Mesenchymal stem cell (in vitro differentiated cells and primary cell): ENCODE measurements at regions not wholly inside any gene's neighbourhood (a gene's known extent, or its start where the extent isn't known, plus 50 kb on each side); places are given as distances from the start of the nearest gene placed in this dataset.

Source experiments
- DNase-seq: peaks from one replicate; pipeline ENCODE4 v3.0.0-alpha.2; 2013
- H2AFZ ChIP-seq: one replicate; pipeline ENCODE4 v1.6.1; 2013; ENCODE audit warnings: low read depth, mild to moderate bottlenecking, control low read depth, inconsistent platforms, low read length, moderate library complexity
- H2AK5ac ChIP-seq: 2 replicates; pipeline ENCODE4 v1.6.1; 2013; ENCODE audit warnings: low read length, moderate library complexity, mild to moderate bottlenecking, inconsistent platforms; ENCODE audit not compliant: severe bottlenecking
- H2BK120ac ChIP-seq: one replicate; pipeline ENCODE4 v1.6.1; 2013; ENCODE audit warnings: low read depth, mild to moderate bottlenecking, inconsistent platforms, low read length, moderate library complexity
- H2BK12ac ChIP-seq, 2 experiments: one replicate each; pipeline ENCODE4 v1.6.1; 2013; ENCODE audit warnings: inconsistent platforms in 2 of 2, low read length in 2 of 2, mild to moderate bottlenecking in 2 of 2, moderate library complexity in 2 of 2, control low read depth in 1 of 2
- H2BK15ac ChIP-seq: one replicate; pipeline ENCODE4 v1.6.1; 2013; ENCODE audit warnings: mild to moderate bottlenecking, low read depth, inconsistent platforms; ENCODE audit not compliant: poor library complexity, severe bottlenecking
- H2BK5ac ChIP-seq: 2 replicates; pipeline ENCODE4 v1.6.1; 2013; ENCODE audit warnings: low read depth, mild to moderate bottlenecking, low read length, control low read depth, inconsistent platforms; ENCODE audit not compliant: poor library complexity, severe bottlenecking
- H3K14ac ChIP-seq, 2 experiments: one replicate each; pipeline ENCODE4 v1.6.1; 2013; ENCODE audit warnings: inconsistent platforms in 2 of 2, low read length in 2 of 2, control low read depth in 1 of 2, mild to moderate bottlenecking in 1 of 2, moderate library complexity in 1 of 2
- H3K18ac ChIP-seq, 2 experiments: one replicate each; pipeline ENCODE4 v1.6.1; 2013; ENCODE audit warnings: inconsistent platforms in 2 of 2, low read length in 2 of 2, control low read depth in 1 of 2, low read depth in 1 of 2, mild to moderate bottlenecking in 1 of 2
- H3K23ac ChIP-seq, 2 experiments: one replicate each; pipeline ENCODE4 v1.6.1; 2013; ENCODE audit warnings: inconsistent platforms in 2 of 2, low read length in 2 of 2, mild to moderate bottlenecking in 2 of 2, moderate library complexity in 2 of 2, control low read depth in 1 of 2
- H3K27ac ChIP-seq: 2 replicates; pipeline ENCODE4 v1.5.1; 2013; ENCODE audit warnings: mild to moderate bottlenecking, moderate library complexity, low read length, control low read depth, inconsistent platforms; ENCODE audit not compliant: poor library complexity, severe bottlenecking
- H3K27me3 ChIP-seq, 2 experiments: 2 replicates each; pipeline versions ENCODE4 v1.6.1 to v1.7.0; 2013; ENCODE audit warnings: low read length in 2 of 2, mild to moderate bottlenecking in 2 of 2, moderate library complexity in 2 of 2, control low read depth in 1 of 2, inconsistent platforms in 1 of 2; ENCODE audit not compliant: control insufficient read depth in 1 of 2, insufficient read depth in 1 of 2
- H3K36me3 ChIP-seq, 2 experiments: 2 replicates each; pipeline versions ENCODE4 v1.6.1 to v1.7.0; 2013; ENCODE audit warnings: low read length in 2 of 2, control low read depth in 1 of 2, inconsistent platforms in 1 of 2, low read depth in 1 of 2, mild to moderate bottlenecking in 1 of 2; ENCODE audit not compliant: insufficient read depth in 2 of 2, control insufficient read depth in 1 of 2
- H3K4ac ChIP-seq, 2 experiments: one replicate each; pipeline ENCODE4 v1.6.1; 2013; ENCODE audit warnings: inconsistent platforms in 2 of 2, low read length in 2 of 2, mild to moderate bottlenecking in 2 of 2, moderate library complexity in 2 of 2, control low read depth in 1 of 2, low read depth in 1 of 2
- H3K4me1 ChIP-seq: 2 replicates; pipeline ENCODE4 v1.6.1; 2013; ENCODE audit warnings: low read depth, low read length, control low read depth; ENCODE audit not compliant: control insufficient read depth, insufficient read depth
- H3K4me2 ChIP-seq: 2 replicates; pipeline ENCODE4 v1.6.1; 2013; ENCODE audit warnings: low read length, mild to moderate bottlenecking, inconsistent platforms; ENCODE audit not compliant: poor library complexity, severe bottlenecking
- H3K4me3 ChIP-seq, 2 experiments: 2 replicates each; pipeline versions ENCODE4 v1.5.1 to v1.7.0; 2013; ENCODE audit warnings: low read length in 2 of 2, mild to moderate bottlenecking in 2 of 2, control low read depth in 1 of 2, low read depth in 1 of 2; ENCODE audit not compliant: insufficient read depth in 1 of 2
- H3K79me1 ChIP-seq: replicated peaks from 2 replicates; pipeline ENCODE4 v1.6.1; 2013; ENCODE audit warnings: mild to moderate bottlenecking, control low read depth, low read length, inconsistent platforms; ENCODE audit not compliant: poor library complexity, severe bottlenecking
- H3K9ac ChIP-seq: 2 replicates; pipeline ENCODE4 v1.7.0; 2013; ENCODE audit warnings: mild to moderate bottlenecking, low read length, moderate library complexity
- H3K9me3 ChIP-seq: 2 replicates; pipeline ENCODE4 v1.7.0; 2013; ENCODE audit warnings: mild to moderate bottlenecking, low read length; ENCODE audit not compliant: control insufficient read depth
- H4K8ac ChIP-seq: one replicate; pipeline ENCODE4 v1.6.1; 2013; ENCODE audit warnings: inconsistent platforms, mild to moderate bottlenecking, low read length, moderate library complexity
- H4K91ac ChIP-seq: one replicate; pipeline ENCODE4 v1.6.1; 2013; ENCODE audit warnings: mild to moderate bottlenecking, low read length, inconsistent platforms
- WGBS: methylation state at CpG from one replicate; pipeline ENCODE4 v1.1.7; 2013; ENCODE audit warnings: mixed read lengths; 5-methylcytosine and 5-hydroxymethylcytosine counted together

DNA sequence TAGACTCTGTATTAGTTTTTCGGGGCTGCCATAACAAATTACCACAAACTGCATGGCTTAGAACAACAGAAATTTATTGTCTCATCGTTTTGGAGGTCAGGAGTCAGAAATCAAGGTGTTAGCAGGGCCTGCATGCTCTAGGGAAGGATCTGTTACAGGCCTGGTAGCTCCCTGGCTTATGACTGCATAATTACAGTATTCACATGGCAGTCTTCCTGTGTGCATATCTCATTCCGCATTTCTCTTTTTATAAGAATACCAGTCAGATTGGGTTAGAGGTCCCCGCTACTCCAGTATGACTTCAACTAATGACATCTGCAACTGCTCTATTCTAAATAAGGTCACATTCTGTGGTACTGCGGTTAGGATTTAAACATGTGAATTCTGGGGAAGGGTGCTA lies 59.3 kb upstream of the SLC2A12 start:
- H3K79me1 ChIP-seq: no peaks in the 10 kb centered on the region
- H3K4me2 ChIP-seq: no peak overlapping the region
- no peak overlapping the region for H3K27ac ChIP-seq
- no peak overlapping the region for H3K9ac ChIP-seq
- no peak overlapping the region for H3K4ac ChIP-seq
- H3K27me3 ChIP-seq: peaks cover 0 to 6% of the 10 kb centered on the region in 2 experiments
- H2BK5ac ChIP-seq: no peak overlapping the region
- H4K91ac ChIP-seq: no peak overlapping the region
- H2AFZ ChIP-seq: no peak overlapping the region
- no peak overlapping the region for H2AK5ac ChIP-seq
- no peak overlapping the region for H3K14ac ChIP-seq
- H2BK120ac ChIP-seq: no peak overlapping the region
- 97% methylated on average over 4 of the region's 5 CpGs for WGBS
- H3K4me3 ChIP-seq: no peak overlapping the region
- no peak for DNase-seq
- no peaks in the 10 kb centered on the region for H3K9me3 ChIP-seq
- no peak overlapping the region for H4K8ac ChIP-seq
- no peak overlapping the region for H2BK15ac ChIP-seq
- H3K4me1 ChIP-seq: peaks cover 1% of the 10 kb centered on the region
- H2BK12ac ChIP-seq: no peak overlapping the region
- H3K36me3 ChIP-seq: no peaks in the 10 kb centered on the region
- H3K23ac ChIP-seq: no peak overlapping the region
- H3K18ac ChIP-seq: no peak overlapping the region

DNA sequence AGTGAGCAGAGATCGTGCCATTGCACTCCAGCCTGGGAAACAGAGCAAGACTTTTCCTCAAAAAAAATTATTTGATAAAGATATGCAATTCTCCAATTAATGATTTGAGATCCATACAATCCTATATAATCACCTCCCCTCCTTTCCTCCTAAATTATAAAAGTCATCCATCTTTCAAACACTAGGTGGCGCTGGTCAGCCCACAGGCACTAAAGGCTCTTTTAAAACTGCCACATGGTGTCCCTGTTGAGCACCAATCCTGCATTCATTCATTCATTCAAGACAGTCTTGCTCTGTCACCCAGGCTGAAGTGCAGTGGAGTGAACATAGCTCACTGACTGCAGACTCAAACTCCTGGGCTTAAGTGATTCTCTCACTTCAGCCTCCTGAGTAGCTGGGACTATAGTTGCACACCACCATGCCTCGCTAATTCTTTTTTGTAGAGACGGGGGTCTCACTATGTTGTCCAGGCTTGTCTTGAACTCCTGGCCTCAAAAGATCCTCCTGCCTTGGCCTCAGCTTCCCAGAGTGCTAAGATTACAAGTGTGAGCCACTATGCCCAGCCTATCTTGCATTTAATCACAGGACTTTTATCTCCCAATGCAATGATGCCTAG lies 58.7 kb upstream of the SLC2A12 start:
- H2BK12ac ChIP-seq: no peak overlapping the region
- no peak overlapping the region for H4K8ac ChIP-seq
- no peak overlapping the region for H3K27ac ChIP-seq
- peak; percentile 70 for DNase-seq
- no peaks in the 10 kb centered on the region for H3K36me3 ChIP-seq
- 67% methylated on average over 3 of the region's 4 CpGs for WGBS
- H3K23ac ChIP-seq: no peak overlapping the region
- no peak overlapping the region for H3K18ac ChIP-seq
- H3K14ac ChIP-seq: no peak overlapping the region
- peaks cover 0 to 6% of the 10 kb centered on the region in 2 experiments for H3K27me3 ChIP-seq
- H3K4ac ChIP-seq: no peak overlapping the region
- no peak overlapping the region for H2BK120ac ChIP-seq
- no peak overlapping the region for H2AK5ac ChIP-seq
- no peak overlapping the region for H2AFZ ChIP-seq
- H4K91ac ChIP-seq: no peak overlapping the region
- H3K9me3 ChIP-seq: no peaks in the 10 kb centered on the region
- no peak overlapping the region for H3K4me2 ChIP-seq
- no peak overlapping the region for H2BK15ac ChIP-seq
- no peak overlapping the region for H3K9ac ChIP-seq
- H2BK5ac ChIP-seq: no peak overlapping the region
- H3K4me3 ChIP-seq: no peak overlapping the region
- H3K79me1 ChIP-seq: no peaks in the 10 kb centered on the region
- peaks cover 1% of the 10 kb centered on the region for H3K4me1 ChIP-seq

DNA sequence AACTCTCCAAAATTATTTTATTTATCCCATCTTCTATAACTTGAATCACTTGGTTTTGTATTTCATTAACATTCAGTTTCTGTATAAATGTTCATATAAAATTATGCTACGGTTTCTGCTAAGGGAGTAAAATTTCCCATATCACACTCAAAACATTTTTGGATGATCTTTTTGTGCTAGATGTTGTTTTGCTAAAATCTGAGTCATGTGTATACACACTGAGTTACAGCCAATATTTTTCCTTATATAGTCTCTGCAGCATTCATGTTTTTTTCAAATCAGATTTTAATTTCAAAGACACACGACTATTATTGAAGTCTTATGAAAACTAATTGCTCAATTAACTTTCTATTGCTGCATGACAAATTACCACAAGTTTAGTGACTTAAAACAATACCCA lies 54.3 kb upstream of the SLC2A12 start:
- H2BK5ac ChIP-seq: no peak overlapping the region
- no peak overlapping the region for H3K4me3 ChIP-seq
- no peak overlapping the region for H2AK5ac ChIP-seq
- H2BK12ac ChIP-seq: no peak overlapping the region
- no peaks in the 10 kb centered on the region for H3K79me1 ChIP-seq
- no peaks in the 10 kb centered on the region for H3K36me3 ChIP-seq
- 71% methylated on average over 1 of the region's 2 CpGs for WGBS
- H2BK15ac ChIP-seq: no peak overlapping the region
- no peak overlapping the region for H2AFZ ChIP-seq
- no peak overlapping the region for H3K4ac ChIP-seq
- no peak for DNase-seq
- no peaks in the 10 kb centered on the region for H3K27me3 ChIP-seq
- no peak overlapping the region for H3K18ac ChIP-seq
- H3K9ac ChIP-seq: no peak overlapping the region
- H3K9me3 ChIP-seq: no peaks in the 10 kb centered on the region
- no peak overlapping the region for H4K8ac ChIP-seq
- no peak overlapping the region for H3K23ac ChIP-seq
- H2BK120ac ChIP-seq: no peak overlapping the region
- H3K27ac ChIP-seq: no peak overlapping the region
- H4K91ac ChIP-seq: no peak overlapping the region
- peaks cover 1% of the 10 kb centered on the region for H3K4me1 ChIP-seq
- H3K4me2 ChIP-seq: no peak overlapping the region
- no peak overlapping the region for H3K14ac ChIP-seq

DNA sequence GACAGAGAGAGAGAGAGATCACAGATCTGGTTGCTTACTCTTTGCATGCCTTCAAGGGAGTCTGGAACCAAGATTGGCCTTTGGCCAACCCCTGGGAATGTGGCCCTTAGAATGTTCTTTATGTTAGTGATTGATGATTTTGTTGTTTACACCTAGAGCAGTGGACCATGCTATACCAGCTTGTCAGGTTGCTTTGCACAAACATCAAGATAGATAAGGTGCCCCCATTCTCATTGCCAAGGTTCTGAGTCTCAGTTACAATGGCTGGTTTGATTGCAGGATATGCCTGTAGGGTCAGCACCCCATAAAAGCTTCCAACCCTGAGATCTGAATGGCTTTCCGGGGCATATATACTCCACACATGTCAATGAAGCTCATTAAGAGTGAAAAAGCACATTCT lies 53.5 kb upstream of the SLC2A12 start:
- H2BK120ac ChIP-seq: no peak overlapping the region
- H3K79me1 ChIP-seq: no peaks in the 10 kb centered on the region
- no peak overlapping the region for H3K4me3 ChIP-seq
- H4K91ac ChIP-seq: no peak overlapping the region
- no peak overlapping the region for H3K9ac ChIP-seq
- WGBS: 91% methylated on average over 1 of the region's 1 CpG
- H2BK5ac ChIP-seq: no peak overlapping the region
- no peak overlapping the region for H2BK15ac ChIP-seq
- no peak overlapping the region for H4K8ac ChIP-seq
- H3K27me3 ChIP-seq: no peaks in the 10 kb centered on the region
- H3K18ac ChIP-seq: no peak overlapping the region
- H3K23ac ChIP-seq: no peak overlapping the region
- H3K36me3 ChIP-seq: no peaks in the 10 kb centered on the region
- no peak overlapping the region for H2AFZ ChIP-seq
- H2BK12ac ChIP-seq: no peak overlapping the region
- peaks cover 1% of the 10 kb centered on the region for H3K4me1 ChIP-seq
- H3K14ac ChIP-seq: no peak overlapping the region
- no peak overlapping the region for H3K4me2 ChIP-seq
- H3K27ac ChIP-seq: no peak overlapping the region
- no peak overlapping the region for H3K4ac ChIP-seq
- H3K9me3 ChIP-seq: no peaks in the 10 kb centered on the region
- no peak for DNase-seq
- no peak overlapping the region for H2AK5ac ChIP-seq
